Activated T-cell treated with anti-CD3 and anti-CD28 coated beads, Interleukin-2, amount 50 U/mL, for 72 hours (primary cell): ENCODE measurements at regions not wholly inside any gene's neighbourhood (a gene's known extent, or its start where the extent isn't known, plus 50 kb on each side); places are given as distances from the start of the nearest gene placed in this dataset.
"Not testable (repeated sequence)": the region's sequence is repeated elsewhere in the genome, so short reads cannot be mapped to it uniquely, and the experiment has no call there.

ENCODE experiments used
- ATAC-seq, 2 donors: fragments of 150-1000 bp; cut with Tn5 transposase; replicated peaks in 1 of 2; 2 replicates each; pipeline ENCODE4 v1.10.0; 2021; ENCODE audit warnings: moderate library complexity in 2 of 2, mild to moderate bottlenecking in 1 of 2
- DNase-seq, 2 donors: peaks; one replicate each; pipeline ENCODE4 v3.0.0; 2021 to 2022; ENCODE audit warnings: mixed read lengths in 1 of 2
- H3K27ac Mint-ChIP-seq: one replicate; pipeline ENCODE4 v1.8.0; 2022; ENCODE audit warnings: mild to moderate bottlenecking, moderate library complexity, mixed read lengths
- H3K27me3 Mint-ChIP-seq: one replicate; pipeline ENCODE4 v1.8.0; 2022; ENCODE audit warnings: low read depth, mixed read lengths
- H3K36me3 Mint-ChIP-seq, 2 donors: one replicate each; pipeline ENCODE4 v1.8.0; 2022; ENCODE audit warnings: mixed read lengths in 2 of 2, mild to moderate bottlenecking in 1 of 2; ENCODE audit not compliant: insufficient read depth in 2 of 2
- H3K4me1 Mint-ChIP-seq: one replicate; pipeline ENCODE4 v1.8.0; 2022; ENCODE audit warnings: low read depth, mixed read lengths
- H3K4me3 Mint-ChIP-seq, 2 donors: one replicate each; pipeline ENCODE4 v1.8.0; 2022; ENCODE audit warnings: mild to moderate bottlenecking in 2 of 2, mixed read lengths in 2 of 2, moderate library complexity in 2 of 2
- H3K9me3 Mint-ChIP-seq, 2 donors: one replicate each; pipeline ENCODE4 v1.8.0; 2022; ENCODE audit warnings: mixed read lengths in 2 of 2

GRCh38 chr4:13777341-13777740 is 149.8 kb upstream of the BOD1L1 start:
- Mint-ChIP-seq H3K36me3 (peaks cover 0 to 3% of the 10 kb centered on the region in 2 donors), H3K27ac (no peak overlapping the region), H3K27me3 (no peaks in the 10 kb centered on the region), H3K4me1 (no peaks in the 10 kb centered on the region), H3K9me3 (peaks cover 10 to 11% of the 10 kb centered on the region in 2 donors), H3K4me3 (no peak overlapping the region)
- DNase-seq (no peak), ATAC-seq (no peak)

GRCh38 chr4:13778367-13778766 is 150.8 kb upstream of the BOD1L1 start:
- H3K36me3 Mint-ChIP-seq = peaks cover 0 to under 1% of the 10 kb centered on the region in 2 donors
- no peaks in the 10 kb centered on the region for H3K4me1 Mint-ChIP-seq
- no peaks in the 10 kb centered on the region for H3K27me3 Mint-ChIP-seq
- H3K4me3 Mint-ChIP-seq = no peak overlapping the region
- no peak overlapping the region for H3K27ac Mint-ChIP-seq
- ATAC-seq (no peak), DNase-seq (no peak)
- peaks cover 8 to 13% of the 10 kb centered on the region in 2 donors for H3K9me3 Mint-ChIP-seq

- ATAC-seq (no peak), DNase-seq (no peak)
- H3K9me3 Mint-ChIP-seq = peaks cover 2 to 9% of the 10 kb centered on the region in 2 donors
- H3K36me3 Mint-ChIP-seq = no peaks in the 10 kb centered on the region
- H3K27me3 Mint-ChIP-seq = no peaks in the 10 kb centered on the region
- H3K4me3 Mint-ChIP-seq = no peak overlapping the region
- H3K4me1 Mint-ChIP-seq = no peaks in the 10 kb centered on the region
- no peak overlapping the region for H3K27ac Mint-ChIP-seq
These were observed 154.7 kb upstream of the BOD1L1 start for GRCh38 chr4:13782231-13782630.

- Mint-ChIP-seq H3K4me3 (no peak overlapping the region), H3K4me1 (no peaks in the 10 kb centered on the region), H3K27me3 (no peaks in the 10 kb centered on the region), H3K9me3 (peaks cover 0 to 8% of the 10 kb centered on the region in 2 donors), H3K36me3 (no peaks in the 10 kb centered on the region), H3K27ac (no peak overlapping the region)
- ATAC-seq = no peak
- no peak for DNase-seq
These were observed 156.4 kb upstream of the BOD1L1 start for GRCh38 chr4:13783800-13784411.

- ATAC-seq = no peak
- Mint-ChIP-seq H3K9me3 (peaks cover 6 to 8% of the 10 kb centered on the region in 2 donors), H3K27me3 (peaks cover 6% of the 10 kb centered on the region), H3K4me1 (no peaks in the 10 kb centered on the region), H3K27ac (no peak overlapping the region), H3K36me3 (no peaks in the 10 kb centered on the region), H3K4me3 (no peak overlapping the region)
- no peak for DNase-seq
These were observed 165.6 kb upstream of the BOD1L1 start for GRCh38 chr4:13793020-13793710.

GRCh38 chr4:13794819-13795565 is 167.5 kb upstream of the BOD1L1 start:
- DNase-seq (no peak), ATAC-seq (no peak)
- no peaks in the 10 kb centered on the region for H3K4me1 Mint-ChIP-seq
- H3K27ac Mint-ChIP-seq = no peak overlapping the region
- H3K27me3 Mint-ChIP-seq = peaks cover 6% of the 10 kb centered on the region
- no peaks in the 10 kb centered on the region for H3K36me3 Mint-ChIP-seq
- H3K9me3 Mint-ChIP-seq = peaks cover 6 to 7% of the 10 kb centered on the region in 2 donors
- H3K4me3 Mint-ChIP-seq = no peak overlapping the region

DNA sequence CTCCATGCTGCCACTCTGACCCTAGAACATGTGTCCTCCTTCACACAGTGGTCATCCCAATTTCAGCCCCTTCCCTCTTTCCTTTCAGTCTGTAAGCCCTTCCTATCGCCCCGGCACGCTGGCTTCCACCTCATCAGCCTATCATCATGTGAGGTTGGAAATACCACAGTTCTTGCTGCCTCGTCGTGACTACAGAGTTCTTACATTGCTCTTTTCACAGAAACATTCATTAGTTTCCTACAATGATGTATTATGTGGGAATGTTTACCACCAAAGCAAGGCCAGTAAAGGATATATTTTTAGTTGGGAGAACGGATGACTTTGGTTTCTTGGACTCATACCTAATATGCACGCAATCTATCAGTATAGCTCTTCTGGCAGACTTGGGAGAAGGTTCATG is 169.5 kb upstream of the BOD1L1 start:
- Mint-ChIP-seq H3K27ac (no peak overlapping the region), H3K4me3 (no peak overlapping the region), H3K4me1 (no peaks in the 10 kb centered on the region), H3K9me3 (peaks cover 2 to 3% of the 10 kb centered on the region in 2 donors), H3K27me3 (no peaks in the 10 kb centered on the region), H3K36me3 (no peaks in the 10 kb centered on the region)
- DNase-seq (no peak), ATAC-seq (no peak)

DNA sequence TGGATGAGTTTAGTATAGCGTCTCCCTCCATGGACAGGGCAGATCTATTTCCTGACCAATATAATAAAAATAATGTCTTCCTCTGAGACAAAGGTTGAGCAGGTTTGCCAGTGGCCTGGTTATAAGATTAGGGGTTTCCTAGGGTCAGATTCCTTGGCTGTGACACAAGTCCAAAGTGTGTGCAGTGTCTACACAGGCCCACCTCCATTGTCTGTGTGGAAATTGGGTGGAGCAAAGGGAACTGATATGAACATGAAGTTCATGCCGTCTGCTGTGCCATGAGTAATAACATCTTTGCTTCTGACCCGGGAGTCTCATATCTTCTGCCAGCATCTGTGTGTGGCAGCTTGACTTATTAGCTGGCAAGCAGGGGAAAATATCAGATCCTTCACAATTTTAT is 187.7 kb upstream of the BOD1L1 start:
- Mint-ChIP-seq H3K27me3 (no peaks in the 10 kb centered on the region), H3K4me3 (no peak overlapping the region), H3K4me1 (no peaks in the 10 kb centered on the region), H3K9me3 (peaks cover 0 to 2% of the 10 kb centered on the region in 2 donors), H3K36me3 (no peaks in the 10 kb centered on the region), H3K27ac (no peak overlapping the region)
- ATAC-seq (no peak), DNase-seq (no peak)

DNA sequence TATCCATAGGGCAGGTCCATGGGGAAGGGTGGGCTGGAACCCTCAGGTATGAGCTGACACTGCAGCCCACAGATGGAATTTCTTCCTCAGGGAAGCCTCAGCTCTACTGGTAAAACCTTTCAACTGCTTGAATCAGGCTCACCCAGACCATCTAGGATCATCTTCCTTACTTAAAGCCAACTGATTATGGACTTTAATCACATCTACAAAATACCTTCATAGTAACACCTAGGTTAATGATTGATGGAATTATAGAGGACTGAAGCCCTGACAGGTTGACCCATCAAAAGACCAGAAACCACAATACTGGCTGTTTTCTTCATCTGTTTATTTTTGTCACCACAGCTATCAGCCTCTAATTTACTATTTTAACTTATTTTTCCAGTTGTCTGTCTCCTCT is 188.9 kb upstream of the BOD1L1 start:
- Mint-ChIP-seq H3K27ac (no peak overlapping the region), H3K4me1 (no peaks in the 10 kb centered on the region), H3K27me3 (no peaks in the 10 kb centered on the region), H3K9me3 (peaks cover 0 to 2% of the 10 kb centered on the region in 2 donors), H3K4me3 (no peak overlapping the region), H3K36me3 (no peaks in the 10 kb centered on the region)
- ATAC-seq (no peak), DNase-seq (no peak)

DNA sequence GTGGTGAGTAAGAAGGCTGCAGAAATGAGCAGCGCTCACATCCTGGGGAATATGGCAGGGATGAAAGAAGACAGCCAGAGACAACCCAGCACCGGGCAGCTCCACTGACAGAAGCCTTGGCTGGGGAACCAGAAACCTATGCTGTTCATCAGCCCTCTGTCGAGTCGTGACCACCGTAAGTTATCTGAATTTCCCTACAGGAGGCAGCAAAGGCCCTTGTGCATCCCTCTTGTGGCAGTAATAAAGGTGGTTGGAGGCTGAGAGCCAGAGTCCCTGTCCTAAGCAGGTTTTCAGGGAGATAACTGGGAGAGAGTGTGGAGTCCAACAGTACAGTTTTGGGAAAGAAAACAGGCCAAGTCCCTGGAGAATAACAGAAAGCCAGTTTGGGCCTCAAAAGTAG is 194.0 kb upstream of the BOD1L1 start:
- peaks cover 3 to 7% of the 10 kb centered on the region in 2 donors for H3K36me3 Mint-ChIP-seq
- no peak overlapping the region for H3K27ac Mint-ChIP-seq
- no peaks in the 10 kb centered on the region for H3K27me3 Mint-ChIP-seq
- DNase-seq (no peak), ATAC-seq (no peak)
- H3K4me1 Mint-ChIP-seq = no peaks in the 10 kb centered on the region
- no peak overlapping the region for H3K4me3 Mint-ChIP-seq
- H3K9me3 Mint-ChIP-seq = peaks cover 11 to 15% of the 10 kb centered on the region in 2 donors

DNA sequence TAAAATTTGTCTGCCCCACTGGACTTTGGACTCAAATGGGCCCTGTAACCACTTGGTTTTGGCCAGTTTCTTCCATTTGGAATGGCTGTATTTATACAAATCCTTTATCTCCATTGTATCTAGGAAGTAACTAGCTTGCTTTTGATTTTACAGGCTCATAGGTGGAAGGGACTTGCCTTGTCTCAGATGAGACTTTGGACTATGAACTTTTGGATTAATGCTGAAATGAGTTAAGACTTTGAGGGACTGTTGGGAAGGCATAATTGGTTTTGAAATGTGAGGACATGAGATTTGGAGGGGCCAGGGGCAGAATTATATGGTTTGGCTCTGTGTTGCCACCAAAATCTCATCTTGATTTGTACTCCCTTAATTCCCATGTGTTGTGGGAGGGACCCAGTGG is 198.3 kb upstream of the BOD1L1 start:
- not testable (repeated sequence) for H3K4me1 Mint-ChIP-seq, ATAC-seq, H3K27ac Mint-ChIP-seq, H3K4me3 Mint-ChIP-seq, H3K27me3 Mint-ChIP-seq, H3K36me3 Mint-ChIP-seq, DNase-seq
- H3K9me3 Mint-ChIP-seq = peaks cover 11 to 13% of the 10 kb centered on the region in 2 donors

- ATAC-seq (no peak), DNase-seq (no peak)
- H3K27me3 Mint-ChIP-seq = no peaks in the 10 kb centered on the region
- peaks cover 0 to 2% of the 10 kb centered on the region in 2 donors for H3K36me3 Mint-ChIP-seq
- H3K4me3 Mint-ChIP-seq = no peak overlapping the region
- H3K27ac Mint-ChIP-seq = no peak overlapping the region
- H3K9me3 Mint-ChIP-seq = peaks cover 6 to 7% of the 10 kb centered on the region in 2 donors
- no peaks in the 10 kb centered on the region for H3K4me1 Mint-ChIP-seq
These were observed 201.9 kb upstream of the BOD1L1 start for GRCh38 chr4:13829457-13829856.

DNA sequence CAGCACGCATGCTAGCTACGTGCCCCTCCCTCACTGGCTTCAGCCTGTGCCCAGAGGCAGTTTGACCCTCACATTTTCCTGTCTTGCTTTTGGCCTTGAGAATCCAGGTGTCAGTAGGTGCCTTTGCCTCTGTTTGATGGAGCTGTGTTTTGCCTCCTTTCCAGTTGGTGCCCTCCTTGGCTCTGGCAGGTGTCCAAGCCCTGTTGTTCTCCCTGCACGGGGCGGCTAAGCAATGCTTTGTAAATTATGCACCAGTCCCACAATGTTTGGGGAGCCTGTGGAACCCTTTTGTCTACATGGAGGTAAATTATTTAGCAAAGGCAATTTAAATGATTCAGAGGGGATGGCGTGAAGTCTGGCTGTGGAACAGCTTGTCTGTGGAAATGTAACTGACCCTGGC is 202.9 kb upstream of the BOD1L1 start:
- Mint-ChIP-seq H3K36me3 (no peaks in the 10 kb centered on the region), H3K9me3 (peaks cover 3 to 4% of the 10 kb centered on the region in 2 donors), H3K4me3 (no peak overlapping the region), H3K27me3 (no peaks in the 10 kb centered on the region), H3K27ac (no peak overlapping the region), H3K4me1 (no peaks in the 10 kb centered on the region)
- DNase-seq (no peak), ATAC-seq (no peak)
